ENCODE measurements at regions not wholly inside any gene's neighbourhood (a gene's known extent, or its start where the extent isn't known, plus 50 kb on each side); places are given as distances from the start of the nearest gene placed in this dataset.

DNA sequence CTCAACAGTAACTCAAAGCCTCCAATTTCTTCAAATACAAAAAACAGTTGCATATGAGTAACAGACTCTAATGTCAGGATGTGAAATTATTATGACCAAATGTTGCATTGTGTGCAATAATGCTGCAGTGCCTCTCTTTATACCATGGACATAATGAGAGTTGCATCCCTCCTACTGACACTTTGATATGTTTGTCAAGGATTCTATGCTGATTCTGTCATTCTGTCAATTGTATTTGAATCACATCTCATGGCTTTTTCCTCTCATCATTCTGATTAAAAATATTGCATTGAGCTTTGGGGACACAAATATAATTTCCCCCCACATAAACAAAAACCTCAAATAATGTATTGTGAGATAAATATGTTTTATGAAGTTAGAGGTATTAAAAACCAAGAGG lies 84.6 kb upstream of the SGCE start:
- no peak overlapping the region for H3K4me3 ChIP-seq (ENCODE audit: low read depth in 2 of 2, low read length in 2 of 2)
- H3K36me3 ChIP-seq (ENCODE audit: control insufficient read depth, insufficient read depth, low read length): no peaks in the 10 kb centered on the region; the same call in 1 of the 2 replicates
- in situ Hi-C loops (cut with HindIII; ENCODE audit: low pct_unique_long_range_greater_than_20kb, low sequenced_read_pairs) (no loop called here), intact Hi-C loops (cut with micrococcal nuclease; ENCODE audit: unreplicated experiment) (no loop called here)
- DNase-seq (ENCODE audit: low read depth, low spot score) (no peak), ATAC-seq (no peak)
- H3K9me3 ChIP-seq (ENCODE audit: control insufficient read depth, insufficient read depth, low read depth, low read length): no peaks in the 10 kb centered on the region
- TF ChIP-seq, protein P1, sequence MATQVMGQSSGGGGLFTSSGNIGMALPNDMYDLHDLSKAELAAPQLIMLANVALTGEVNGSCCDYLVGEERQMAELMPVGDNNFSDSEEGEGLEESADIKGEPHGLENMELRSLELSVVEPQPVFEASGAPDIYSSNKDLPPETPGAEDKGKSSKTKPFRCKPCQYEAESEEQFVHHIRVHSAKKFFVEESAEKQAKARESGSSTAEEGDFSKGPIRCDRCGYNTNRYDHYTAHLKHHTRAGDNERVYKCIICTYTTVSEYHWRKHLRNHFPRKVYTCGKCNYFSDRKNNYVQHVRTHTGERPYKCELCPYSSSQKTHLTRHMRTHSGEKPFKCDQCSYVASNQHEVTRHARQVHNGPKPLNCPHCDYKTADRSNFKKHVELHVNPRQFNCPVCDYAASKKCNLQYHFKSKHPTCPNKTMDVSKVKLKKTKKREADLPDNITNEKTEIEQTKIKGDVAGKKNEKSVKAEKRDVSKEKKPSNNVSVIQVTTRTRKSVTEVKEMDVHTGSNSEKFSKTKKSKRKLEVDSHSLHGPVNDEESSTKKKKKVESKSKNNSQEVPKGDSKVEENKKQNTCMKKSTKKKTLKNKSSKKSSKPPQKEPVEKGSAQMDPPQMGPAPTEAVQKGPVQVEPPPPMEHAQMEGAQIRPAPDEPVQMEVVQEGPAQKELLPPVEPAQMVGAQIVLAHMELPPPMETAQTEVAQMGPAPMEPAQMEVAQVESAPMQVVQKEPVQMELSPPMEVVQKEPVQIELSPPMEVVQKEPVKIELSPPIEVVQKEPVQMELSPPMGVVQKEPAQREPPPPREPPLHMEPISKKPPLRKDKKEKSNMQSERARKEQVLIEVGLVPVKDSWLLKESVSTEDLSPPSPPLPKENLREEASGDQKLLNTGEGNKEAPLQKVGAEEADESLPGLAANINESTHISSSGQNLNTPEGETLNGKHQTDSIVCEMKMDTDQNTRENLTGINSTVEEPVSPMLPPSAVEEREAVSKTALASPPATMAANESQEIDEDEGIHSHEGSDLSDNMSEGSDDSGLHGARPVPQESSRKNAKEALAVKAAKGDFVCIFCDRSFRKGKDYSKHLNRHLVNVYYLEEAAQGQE (IDR thresholded peaks at IDR 0.05; ENCODE audit: insufficient read depth in 1 of 2, low read depth in 2 of 2, low read length in 1 of 2): no peak
- TF ChIP-seq POLR2AphosphoS5 (IDR thresholded peaks at IDR 0.05; ENCODE audit: low read depth, low read length) (no peak), SIN3A (IDR thresholded peaks at IDR 0.05; ENCODE audit: borderline replicate concordance, insufficient read depth, low read depth, low read length) (no peak)
- TF ChIP-seq, protein P2, sequence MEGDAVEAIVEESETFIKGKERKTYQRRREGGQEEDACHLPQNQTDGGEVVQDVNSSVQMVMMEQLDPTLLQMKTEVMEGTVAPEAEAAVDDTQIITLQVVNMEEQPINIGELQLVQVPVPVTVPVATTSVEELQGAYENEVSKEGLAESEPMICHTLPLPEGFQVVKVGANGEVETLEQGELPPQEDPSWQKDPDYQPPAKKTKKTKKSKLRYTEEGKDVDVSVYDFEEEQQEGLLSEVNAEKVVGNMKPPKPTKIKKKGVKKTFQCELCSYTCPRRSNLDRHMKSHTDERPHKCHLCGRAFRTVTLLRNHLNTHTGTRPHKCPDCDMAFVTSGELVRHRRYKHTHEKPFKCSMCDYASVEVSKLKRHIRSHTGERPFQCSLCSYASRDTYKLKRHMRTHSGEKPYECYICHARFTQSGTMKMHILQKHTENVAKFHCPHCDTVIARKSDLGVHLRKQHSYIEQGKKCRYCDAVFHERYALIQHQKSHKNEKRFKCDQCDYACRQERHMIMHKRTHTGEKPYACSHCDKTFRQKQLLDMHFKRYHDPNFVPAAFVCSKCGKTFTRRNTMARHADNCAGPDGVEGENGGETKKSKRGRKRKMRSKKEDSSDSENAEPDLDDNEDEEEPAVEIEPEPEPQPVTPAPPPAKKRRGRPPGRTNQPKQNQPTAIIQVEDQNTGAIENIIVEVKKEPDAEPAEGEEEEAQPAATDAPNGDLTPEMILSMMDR (IDR thresholded peaks at IDR 0.05): no peak
- no peaks in the 10 kb centered on the region for H3K27me3 ChIP-seq (ENCODE audit: control insufficient read depth, insufficient read depth, low read length)
- CTCF ChIA-PET: no interaction called here
- no peaks in the 10 kb centered on the region for H3K4me1 ChIP-seq (ENCODE audit: control insufficient read depth, insufficient read depth, low read length)
- no peak overlapping the region for H3K27ac ChIP-seq (ENCODE audit: low read length)
- POLR2A ChIA-PET: no interaction called here
- no TSS peak for BruUV-seq (replicated peaks)

DNA sequence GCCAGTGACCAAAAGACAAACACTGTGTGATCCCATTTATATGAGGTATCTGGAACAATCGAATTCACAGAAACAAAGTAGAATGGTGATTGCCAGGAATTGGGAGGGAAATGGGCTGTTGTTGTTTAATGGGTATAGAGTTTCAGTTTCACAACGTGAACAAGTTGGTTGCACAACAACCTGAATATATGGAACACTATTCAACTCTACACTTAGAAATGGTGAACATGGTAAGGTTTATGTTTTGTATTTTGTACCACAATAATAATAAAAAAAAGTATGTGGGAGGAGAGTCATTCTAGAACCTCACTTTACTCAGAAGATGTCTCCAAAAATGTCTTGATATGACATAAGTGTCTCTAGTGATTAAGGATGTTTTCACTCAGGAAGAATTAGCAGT lies 85.2 kb upstream of the SGCE start:
- TF ChIP-seq, protein P2 (IDR thresholded peaks at IDR 0.05): no peak
- no peak for TF ChIP-seq TCF7L2 (IDR thresholded peaks at IDR 0.05; ENCODE audit: low read depth, low read length)
- TF ChIP-seq, protein P1 (IDR thresholded peaks at IDR 0.05; ENCODE audit: insufficient read depth in 1 of 2, low read depth in 2 of 2, low read length in 1 of 2): no peak
- H3K9me3 ChIP-seq (ENCODE audit: control insufficient read depth, insufficient read depth, low read depth, low read length): no peaks in the 10 kb centered on the region
- CTCF ChIA-PET: no interaction called here
- no peaks in the 10 kb centered on the region; the same call in 1 of the 2 replicates for H3K36me3 ChIP-seq (ENCODE audit: control insufficient read depth, insufficient read depth, low read length)
- POLR2A ChIA-PET: no interaction called here
- H3K27ac ChIP-seq (ENCODE audit: low read length): no peak overlapping the region
- intact Hi-C loops (cut with micrococcal nuclease; ENCODE audit: unreplicated experiment): no loop called here
- in situ Hi-C loops (cut with HindIII; ENCODE audit: low pct_unique_long_range_greater_than_20kb, low sequenced_read_pairs): no loop called here
- no TSS peak for BruUV-seq (replicated peaks)
- DNase-seq (ENCODE audit: low read depth, low spot score) (no peak), ATAC-seq (no peak)
- no peak overlapping the region for H3K4me3 ChIP-seq (ENCODE audit: low read depth in 2 of 2, low read length in 2 of 2)
- H3K4me1 ChIP-seq (ENCODE audit: control insufficient read depth, insufficient read depth, low read length): no peaks in the 10 kb centered on the region
- H3K27me3 ChIP-seq (ENCODE audit: control insufficient read depth, insufficient read depth, low read length): no peaks in the 10 kb centered on the region
